Testis (tissue), 2 donors: ENCODE measurements at regions not wholly inside any gene's neighbourhood (a gene's known extent, or its start where the extent isn't known, plus 50 kb on each side); places are given as distances from the start of the nearest gene placed in this dataset.
A peak's percentile ranks its signal among the peaks of the same experiment; 100 is the strongest.

Source experiments
- DNase-seq: peaks from one replicate; pipeline ENCODE4 v3.0.0-alpha.2; 2019
- H3K27ac ChIP-seq, 2 donors: fragments of 200-600 bp; sonication (generic); one replicate each; pipeline ENCODE4 v1.5.1; 2019
- H3K27me3 ChIP-seq: fragments of 200-600 bp; sonication (generic); one replicate; pipeline ENCODE4 v1.5.1; 2019
- H3K36me3 ChIP-seq: fragments of 200-600 bp; sonication (generic); one replicate; pipeline ENCODE4 v1.5.1; 2017; ENCODE audit warnings: low read depth; ENCODE audit errors: missing control alignments
- H3K4me1 ChIP-seq: fragments of 200-600 bp; sonication (generic); one replicate; pipeline ENCODE4 v1.5.1; 2019
- H3K4me3 ChIP-seq, 2 donors: fragments of 200-600 bp; sonication (generic); one replicate each; pipeline ENCODE4 v1.5.1; 2017 to 2019
- H3K9me3 ChIP-seq: fragments of 200-600 bp; sonication (generic); one replicate; pipeline ENCODE4 v1.5.1; 2017
- CTCF ChIP-seq, 3 experiments: fragments of 450-650 bp in 2 of 3; fragments of 200-600 bp in 1 of 3; sonication (generic) in 1 of 3; IDR thresholded peaks; one replicate each; pipeline ENCODE4 v1.5.1; 2016 to 2019; ENCODE audit warnings: antibody characterized with exemption in 3 of 3, mild to moderate bottlenecking in 2 of 3, moderate library complexity in 1 of 3
- POLR2A ChIP-seq: fragments of 450-650 bp; IDR thresholded peaks from one replicate; pipeline ENCODE4 v1.6.1; 2017; ENCODE audit warnings: antibody characterized with exemption, mild to moderate bottlenecking, moderate library complexity
- WGBS, 2 donors: methylation state at CpG; one replicate each; pipeline ENCODE4 v1.1.5; 2018; 5-methylcytosine and 5-hydroxymethylcytosine counted together
- intact Hi-C: fragments of 100-400 bp; cut with DNase I; formaldehyde crosslinking; loops from one replicate; pipeline ENCODE4 v1.15.1; 2023; ENCODE audit warnings: low total_unique reads

GRCh38 chr20:58090161-58090560 is 138.3 kb downstream of the ANKRD60 start:
- Histone ChIP-seq H3K36me3 (no peaks in the 10 kb centered on the region), H3K4me1 (no peaks in the 10 kb centered on the region), H3K27me3 (no peaks in the 10 kb centered on the region), H3K27ac (no peak overlapping the region), H3K4me3 (no peak overlapping the region), H3K9me3 (no peaks in the 10 kb centered on the region)
- TF ChIP-seq POLR2A (no peak), CTCF (IDR thresholded peaks at IDR 0.05) (no peak)
- 96 to 97% methylated on average over 3 of the region's 3 CpGs for WGBS, 2 donors
- intact Hi-C loops, result no loop called here
- no peak for DNase-seq

GRCh38 chr20:58088625-58089024 is 139.8 kb downstream of the ANKRD60 start:
- TF ChIP-seq POLR2A (no peak), CTCF (IDR thresholded peaks at IDR 0.05) (no peak)
- intact Hi-C loops, result loop anchor here (10.0 kb wide), 1 partner anchor 434 kb away; no protein-coding TSS in a partner anchor
- no peak overlapping the region for H3K27ac ChIP-seq
- no peaks in the 10 kb centered on the region for H3K9me3 ChIP-seq
- WGBS, 2 donors, result 92 to 95% methylated on average over 7 of the region's 7 CpGs
- DNase-seq, result no peak
- no peaks in the 10 kb centered on the region for H3K36me3 ChIP-seq
- no peaks in the 10 kb centered on the region for H3K27me3 ChIP-seq
- no peaks in the 10 kb centered on the region for H3K4me1 ChIP-seq
- no peak overlapping the region for H3K4me3 ChIP-seq

- no peak for DNase-seq
- H3K4me1 ChIP-seq, result no peaks in the 10 kb centered on the region
- no peaks in the 10 kb centered on the region for H3K36me3 ChIP-seq
- no peaks in the 10 kb centered on the region for H3K9me3 ChIP-seq
- H3K27ac ChIP-seq, result no peak overlapping the region
- TF ChIP-seq CTCF (IDR thresholded peaks at IDR 0.05), result no peak
- no peak for TF ChIP-seq POLR2A
- no peak overlapping the region for H3K4me3 ChIP-seq
- H3K27me3 ChIP-seq, result no peaks in the 10 kb centered on the region
- intact Hi-C loops, result loop anchor here (10.0 kb wide), 1 partner anchor 433 kb away; no protein-coding TSS in a partner anchor
- WGBS, 2 donors, result 80 to 82% methylated on average over 7 of the region's 7 CpGs
Observed at GRCh38 chr20:58088105-58088504, 140.3 kb downstream of the ANKRD60 start.

- TF ChIP-seq POLR2A (no peak), CTCF (IDR thresholded peaks at IDR 0.05) (no peak)
- intact Hi-C loops, result loop anchor here (10.0 kb wide), 1 partner anchor 433 kb away; no protein-coding TSS in a partner anchor
- WGBS, 2 donors, result 70 to 75% methylated on average over 4 of the region's 4 CpGs
- Histone ChIP-seq H3K9me3 (no peaks in the 10 kb centered on the region), H3K27ac (no peak overlapping the region), H3K27me3 (no peaks in the 10 kb centered on the region), H3K4me1 (no peaks in the 10 kb centered on the region), H3K4me3 (no peak overlapping the region), H3K36me3 (no peaks in the 10 kb centered on the region)
- DNase-seq, result no peak
Observed at GRCh38 chr20:58087562-58087858, 140.9 kb downstream of the ANKRD60 start.

- WGBS, 2 donors, result 77 to 83% methylated on average over 13 of the region's 13 CpGs
- TF ChIP-seq POLR2A, result no peak
- peak; percentile 39 to 84 (median 81) for TF ChIP-seq CTCF (IDR thresholded peaks at IDR 0.05)
- no peaks in the 10 kb centered on the region for H3K27me3 ChIP-seq
- H3K4me3 ChIP-seq, result no peak overlapping the region
- peak; percentile 48 for DNase-seq
- H3K9me3 ChIP-seq, result no peaks in the 10 kb centered on the region
- intact Hi-C loops, result loop anchor here (10.0 kb wide), 1 partner anchor 432 kb away; no protein-coding TSS in a partner anchor
- H3K27ac ChIP-seq, result no peak overlapping the region
- no peaks in the 10 kb centered on the region for H3K36me3 ChIP-seq
- H3K4me1 ChIP-seq, result no peaks in the 10 kb centered on the region
Observed at GRCh38 chr20:58086763-58087561, 141.5 kb downstream of the ANKRD60 start.
